Panc1 (cell line): ENCODE measurements at regions not wholly inside any gene's neighbourhood (a gene's known extent, or its start where the extent isn't known, plus 50 kb on each side); places are given as distances from the start of the nearest gene placed in this dataset.

Experiments used
- ATAC-seq: fragments of 200-7000 bp; cut with Tn5 transposase; 2 replicates; pipeline ENCODE4 v1.9.1; 2020; ENCODE audit warnings: mild to moderate bottlenecking, moderate library complexity
- BruUV-seq: library from RNA; stranded (reverse); fragments of 400-500 nt; replicated peaks from 2 replicates; lab custom pipeline; 2021; lab: Mats Ljungman, UMichigan
- CTCF ChIA-PET: fragments of 300-600 bp; sonication (Branson Sonifier 250); formaldehyde crosslinking; loops from one replicate; lab custom pipeline; 2022; ENCODE audit warnings: antibody characterized with exemption; lab: Charles Lee
- POLR2A ChIA-PET: fragments of 300-600 bp; sonication (Branson Sonifier 250); formaldehyde crosslinking; loops from one replicate; lab custom pipeline; 2022; ENCODE audit warnings: antibody characterized with exemption; lab: Charles Lee
- DNase-seq: peaks from one replicate; pipeline ENCODE4 v3.0.0-alpha.2; 2010; ENCODE audit warnings: low read depth, low spot score
- H3K27ac ChIP-seq: 2 replicates; pipeline ENCODE4 v1.5.1; 2011; ENCODE audit warnings: mild to moderate bottlenecking, low read length, inconsistent platforms
- H3K27me3 ChIP-seq: fragments of 200-500 bp; sonication (Bioruptor generic); 2 replicates; pipeline ENCODE4 v1.6.0; 2014; ENCODE audit warnings: low read length, inconsistent platforms; ENCODE audit not compliant: control insufficient read depth, insufficient read depth
- H3K36me3 ChIP-seq: fragments of 200-500 bp; sonication (Bioruptor generic); 2 replicates; pipeline ENCODE4 v1.5.1; 2014; ENCODE audit warnings: inconsistent platforms, mild to moderate bottlenecking, low read length, moderate library complexity; ENCODE audit not compliant: control insufficient read depth, insufficient read depth
- H3K4me1 ChIP-seq: 2 replicates; pipeline ENCODE4 v1.5.1; 2011; ENCODE audit warnings: inconsistent platforms, mild to moderate bottlenecking, low read length, moderate library complexity; ENCODE audit not compliant: control insufficient read depth, insufficient read depth
- H3K4me3 ChIP-seq, 2 experiments: 2 replicates each; pipeline ENCODE4 v1.5.1; 2011 to 2012; ENCODE audit warnings: low read depth in 2 of 2, low read length in 2 of 2, mild to moderate bottlenecking in 2 of 2, inconsistent platforms in 1 of 2, moderate library complexity in 1 of 2
- H3K9me3 ChIP-seq: fragments of 200-500 bp; sonication (Bioruptor generic); 2 replicates; pipeline ENCODE4 v1.5.1; 2014; ENCODE audit warnings: low read depth, mild to moderate bottlenecking, inconsistent platforms, low read length, moderate library complexity; ENCODE audit not compliant: control insufficient read depth, insufficient read depth
- POLR2AphosphoS5 ChIP-seq: IDR thresholded peaks from 2 replicates; pipeline ENCODE4 v1.6.1; 2012; ENCODE audit warnings: mild to moderate bottlenecking, low read depth, low read length, moderate library complexity
- SIN3A ChIP-seq: IDR thresholded peaks from 2 replicates; pipeline ENCODE4 v1.6.1; 2012; ENCODE audit warnings: low read depth, mild to moderate bottlenecking, low read length, moderate library complexity, borderline replicate concordance; ENCODE audit not compliant: insufficient read depth
- TCF7L2 ChIP-seq: IDR thresholded peaks from 2 replicates; pipeline ENCODE4 v1.6.1; 2011; ENCODE audit warnings: mild to moderate bottlenecking, low read depth, low read length, inconsistent platforms
- in situ Hi-C: cut with HindIII; loops from 2 replicates; pipeline ENCODE4 v1.10.0; 2016; ENCODE audit warnings: low sequenced_read_pairs, low pct_unique_long_range_greater_than_20kb
- intact Hi-C: fragments of 100-400 bp; cut with micrococcal nuclease; formaldehyde crosslinking; loops from one replicate; pipeline ENCODE4 v1.10.0; 2022; ENCODE audit not compliant: unreplicated experiment
- TF ChIP-seq, protein P1 (sequence below), 2 experiments: IDR thresholded peaks; 2 replicates each; pipeline ENCODE4 v1.6.1; 2011 to 2012; ENCODE audit warnings: low read depth in 2 of 2, control low read depth in 1 of 2, low read length in 1 of 2, mild to moderate bottlenecking in 1 of 2, moderate library complexity in 1 of 2; ENCODE audit not compliant: insufficient read depth in 1 of 2
- TF ChIP-seq, protein P2 (sequence below): fragments of 450-650 bp; IDR thresholded peaks from 2 replicates; pipeline ENCODE4 v1.5.1; 2017; ENCODE audit warnings: mild to moderate bottlenecking

DNA sequence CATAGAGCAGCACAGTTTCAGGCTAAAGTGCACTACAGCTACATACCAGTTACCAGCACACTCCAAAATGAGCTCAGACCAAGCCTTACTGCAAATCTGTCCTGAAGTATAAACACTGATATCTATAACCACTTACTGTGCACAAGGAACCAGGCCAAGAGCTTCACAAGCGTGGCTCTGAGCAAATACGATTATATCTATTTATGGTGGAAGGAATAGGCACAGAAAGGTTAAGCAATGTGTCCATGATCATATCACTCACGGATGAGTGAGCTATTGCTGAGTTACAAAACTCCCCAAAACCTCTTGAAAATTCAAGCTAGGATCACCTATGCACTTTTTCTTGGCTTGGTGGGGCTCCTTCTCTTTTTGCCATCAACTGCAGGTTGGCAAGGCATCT is 84.9 kb downstream of the GPAM start:
- POLR2A ChIA-PET, result no interaction called here

More for the DNA sequence above, 84.9 kb downstream of the GPAM start:
- H3K27me3 ChIP-seq, result no peaks in the 10 kb centered on the region
- no peaks in the 10 kb centered on the region for H3K9me3 ChIP-seq
- no peaks in the 10 kb centered on the region for H3K4me1 ChIP-seq
- CTCF ChIA-PET, result no interaction called here
- no peak overlapping the region for H3K27ac ChIP-seq
- no peak for ATAC-seq
- in situ Hi-C loops (no loop called here), intact Hi-C loops (no loop called here)
- H3K4me3 ChIP-seq, result no peak overlapping the region
- no peaks in the 10 kb centered on the region for H3K36me3 ChIP-seq
- no TSS peak for BruUV-seq
- TF ChIP-seq, protein P1, sequence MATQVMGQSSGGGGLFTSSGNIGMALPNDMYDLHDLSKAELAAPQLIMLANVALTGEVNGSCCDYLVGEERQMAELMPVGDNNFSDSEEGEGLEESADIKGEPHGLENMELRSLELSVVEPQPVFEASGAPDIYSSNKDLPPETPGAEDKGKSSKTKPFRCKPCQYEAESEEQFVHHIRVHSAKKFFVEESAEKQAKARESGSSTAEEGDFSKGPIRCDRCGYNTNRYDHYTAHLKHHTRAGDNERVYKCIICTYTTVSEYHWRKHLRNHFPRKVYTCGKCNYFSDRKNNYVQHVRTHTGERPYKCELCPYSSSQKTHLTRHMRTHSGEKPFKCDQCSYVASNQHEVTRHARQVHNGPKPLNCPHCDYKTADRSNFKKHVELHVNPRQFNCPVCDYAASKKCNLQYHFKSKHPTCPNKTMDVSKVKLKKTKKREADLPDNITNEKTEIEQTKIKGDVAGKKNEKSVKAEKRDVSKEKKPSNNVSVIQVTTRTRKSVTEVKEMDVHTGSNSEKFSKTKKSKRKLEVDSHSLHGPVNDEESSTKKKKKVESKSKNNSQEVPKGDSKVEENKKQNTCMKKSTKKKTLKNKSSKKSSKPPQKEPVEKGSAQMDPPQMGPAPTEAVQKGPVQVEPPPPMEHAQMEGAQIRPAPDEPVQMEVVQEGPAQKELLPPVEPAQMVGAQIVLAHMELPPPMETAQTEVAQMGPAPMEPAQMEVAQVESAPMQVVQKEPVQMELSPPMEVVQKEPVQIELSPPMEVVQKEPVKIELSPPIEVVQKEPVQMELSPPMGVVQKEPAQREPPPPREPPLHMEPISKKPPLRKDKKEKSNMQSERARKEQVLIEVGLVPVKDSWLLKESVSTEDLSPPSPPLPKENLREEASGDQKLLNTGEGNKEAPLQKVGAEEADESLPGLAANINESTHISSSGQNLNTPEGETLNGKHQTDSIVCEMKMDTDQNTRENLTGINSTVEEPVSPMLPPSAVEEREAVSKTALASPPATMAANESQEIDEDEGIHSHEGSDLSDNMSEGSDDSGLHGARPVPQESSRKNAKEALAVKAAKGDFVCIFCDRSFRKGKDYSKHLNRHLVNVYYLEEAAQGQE (IDR thresholded peaks at IDR 0.05; ENCODE audit: insufficient read depth in 1 of 2, low read depth in 2 of 2, low read length in 1 of 2), result no peak
- TF ChIP-seq POLR2AphosphoS5 (no peak), TCF7L2 (no peak), SIN3A (no peak)
- TF ChIP-seq, protein P2, sequence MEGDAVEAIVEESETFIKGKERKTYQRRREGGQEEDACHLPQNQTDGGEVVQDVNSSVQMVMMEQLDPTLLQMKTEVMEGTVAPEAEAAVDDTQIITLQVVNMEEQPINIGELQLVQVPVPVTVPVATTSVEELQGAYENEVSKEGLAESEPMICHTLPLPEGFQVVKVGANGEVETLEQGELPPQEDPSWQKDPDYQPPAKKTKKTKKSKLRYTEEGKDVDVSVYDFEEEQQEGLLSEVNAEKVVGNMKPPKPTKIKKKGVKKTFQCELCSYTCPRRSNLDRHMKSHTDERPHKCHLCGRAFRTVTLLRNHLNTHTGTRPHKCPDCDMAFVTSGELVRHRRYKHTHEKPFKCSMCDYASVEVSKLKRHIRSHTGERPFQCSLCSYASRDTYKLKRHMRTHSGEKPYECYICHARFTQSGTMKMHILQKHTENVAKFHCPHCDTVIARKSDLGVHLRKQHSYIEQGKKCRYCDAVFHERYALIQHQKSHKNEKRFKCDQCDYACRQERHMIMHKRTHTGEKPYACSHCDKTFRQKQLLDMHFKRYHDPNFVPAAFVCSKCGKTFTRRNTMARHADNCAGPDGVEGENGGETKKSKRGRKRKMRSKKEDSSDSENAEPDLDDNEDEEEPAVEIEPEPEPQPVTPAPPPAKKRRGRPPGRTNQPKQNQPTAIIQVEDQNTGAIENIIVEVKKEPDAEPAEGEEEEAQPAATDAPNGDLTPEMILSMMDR, result no peak
- no peak for DNase-seq
